Progenitor cell of endocrine pancreas (in vitro differentiated cells): ENCODE measurements at regions not wholly inside any gene's neighbourhood (a gene's known extent, or its start where the extent isn't known, plus 50 kb on each side); places are given as distances from the start of the nearest gene placed in this dataset.

ENCODE experiments used
- DNase-seq: peaks from one replicate; pipeline ENCODE4 v3.0.0; 2021; ENCODE audit warnings: low spot score; ENCODE audit not compliant: unreplicated experiment
- H3K27ac Mint-ChIP-seq: 2 replicates; pipeline ENCODE4 v1.8.0; 2021; ENCODE audit warnings: mild to moderate bottlenecking, moderate library complexity, mixed read lengths
- H3K27me3 Mint-ChIP-seq: 2 replicates; pipeline ENCODE4 v1.8.0; 2021; ENCODE audit warnings: mixed read lengths
- H3K36me3 Mint-ChIP-seq: 2 replicates; pipeline ENCODE4 v1.8.0; 2022; ENCODE audit warnings: mixed read lengths; ENCODE audit not compliant: insufficient read depth
- H3K4me1 Mint-ChIP-seq: 2 replicates; pipeline ENCODE4 v1.8.0; 2021; ENCODE audit warnings: low read depth, mixed read lengths
- H3K4me3 Mint-ChIP-seq: 2 replicates; pipeline ENCODE4 v1.8.0; 2021; ENCODE audit warnings: low read depth, mild to moderate bottlenecking, moderate library complexity, mixed read lengths
- H3K9me3 Mint-ChIP-seq: 2 replicates; pipeline ENCODE4 v1.8.0; 2021; ENCODE audit warnings: low read depth, mixed read lengths
- CTCF ChIP-seq: fragments of 200-600 bp; sonication (generic); IDR thresholded peaks from one replicate; pipeline ENCODE4 v1.5.0; 2021; ENCODE audit warnings: antibody characterized with exemption, mild to moderate bottlenecking; ENCODE audit not compliant: unreplicated experiment

GRCh38 chr6:113522376-113522775, 334.8 kb upstream of the MARCKS start:
- no peak for TF ChIP-seq CTCF
- Mint-ChIP-seq H3K4me1 (peaks cover 6% of the 10 kb centered on the region), H3K27ac (no peak overlapping the region), H3K27me3 (no peaks in the 10 kb centered on the region), H3K9me3 (no peaks in the 10 kb centered on the region), H3K36me3 (no peaks in the 10 kb centered on the region), H3K4me3 (no peak overlapping the region)
- no peak for DNase-seq

- Mint-ChIP-seq H3K9me3 (no peaks in the 10 kb centered on the region), H3K36me3 (no peaks in the 10 kb centered on the region), H3K27me3 (peaks cover 4% of the 10 kb centered on the region), H3K27ac (no peak overlapping the region), H3K4me1 (peaks cover 9% of the 10 kb centered on the region), H3K4me3 (no peak overlapping the region)
- no peak for DNase-seq
- TF ChIP-seq CTCF: no peak
Measured at GRCh38 chr6:113524826-113525225, 332.3 kb upstream of the MARCKS start.

- Mint-ChIP-seq H3K36me3 (no peaks in the 10 kb centered on the region), H3K9me3 (no peaks in the 10 kb centered on the region), H3K27ac (no peak overlapping the region), H3K4me3 (no peak overlapping the region), H3K27me3 (peaks cover 4% of the 10 kb centered on the region), H3K4me1 (peaks cover 9% of the 10 kb centered on the region)
- no peak for TF ChIP-seq CTCF
- no peak for DNase-seq
Measured at GRCh38 chr6:113526553-113526952, 330.6 kb upstream of the MARCKS start.

GRCh38 chr6:113526995-113527394, 330.1 kb upstream of the MARCKS start:
- Mint-ChIP-seq H3K27me3 (peaks cover 4% of the 10 kb centered on the region), H3K4me1 (peaks cover 9% of the 10 kb centered on the region), H3K4me3 (no peak overlapping the region), H3K9me3 (no peaks in the 10 kb centered on the region), H3K36me3 (no peaks in the 10 kb centered on the region), H3K27ac (no peak overlapping the region)
- TF ChIP-seq CTCF: no peak
- DNase-seq: no peak

GRCh38 chr6:113528111-113528510, 329.0 kb upstream of the MARCKS start:
- no peak for TF ChIP-seq CTCF
- Mint-ChIP-seq H3K4me3 (no peak overlapping the region), H3K9me3 (no peaks in the 10 kb centered on the region), H3K4me1 (peaks cover 9% of the 10 kb centered on the region), H3K27me3 (peaks cover 4% of the 10 kb centered on the region), H3K27ac (no peak overlapping the region), H3K36me3 (no peaks in the 10 kb centered on the region)
- no peak for DNase-seq
